GM19025 (cell line): ENCODE measurements at regions not wholly inside any gene's neighbourhood (a gene's known extent, or its start where the extent isn't known, plus 50 kb on each side); places are given as distances from the start of the nearest gene placed in this dataset.
"Not testable (repeated sequence)": the region's sequence is repeated elsewhere in the genome, so short reads cannot be mapped to it uniquely, and the experiment has no call there.

Experiments
- ATAC-seq: cut with Tn5 transposase; IDR thresholded peaks from one replicate; pipeline ENCODE4 v1.9.1; 2021; ENCODE audit warnings: mild to moderate bottlenecking, low read depth, moderate library complexity; ENCODE audit not compliant: unreplicated experiment

- not testable (repeated sequence) for ATAC-seq
Observed at GRCh38 chr11:38601371-38601770, 2003.3 kb upstream of the RAG2 start.

GRCh38 chr11:38598418-38598817, 2000.4 kb upstream of the RAG2 start:
- ATAC-seq = no peak

- not testable (repeated sequence) for ATAC-seq
Observed at GRCh38 chr11:38595359-38596016, 1997.5 kb upstream of the RAG2 start.

- no peak for ATAC-seq
Observed at GRCh38 chr11:38594895-38595294, 1996.9 kb upstream of the RAG2 start.

GRCh38 chr11:38593649-38594048, 1995.6 kb upstream of the RAG2 start:
- no peak for ATAC-seq

- ATAC-seq = no peak
Observed at GRCh38 chr11:38582756-38583155, 1984.7 kb upstream of the RAG2 start.

GRCh38 chr11:38582151-38582550, 1984.1 kb upstream of the RAG2 start:
- ATAC-seq = no peak

- ATAC-seq = no peak
Observed at GRCh38 chr11:38577769-38578168, 1979.7 kb upstream of the RAG2 start.

GRCh38 chr11:38562562-38562961, 1964.5 kb upstream of the RAG2 start:
- ATAC-seq = no peak

- no peak for ATAC-seq
Observed at GRCh38 chr11:38553148-38553547, 1955.1 kb upstream of the RAG2 start.

GRCh38 chr11:38547462-38547861, 1949.4 kb upstream of the RAG2 start:
- ATAC-seq = no peak

GRCh38 chr11:38543986-38544385, 1946.0 kb upstream of the RAG2 start:
- no peak for ATAC-seq

GRCh38 chr11:38543311-38543710, 1945.3 kb upstream of the RAG2 start:
- ATAC-seq = no peak

GRCh38 chr11:38538866-38539680, 1941.0 kb upstream of the RAG2 start:
- no peak for ATAC-seq

- ATAC-seq = no peak
Observed at GRCh38 chr11:38530226-38530625, 1932.2 kb upstream of the RAG2 start.

- ATAC-seq = no peak
Observed at GRCh38 chr11:38524945-38525344, 1926.9 kb upstream of the RAG2 start.

GRCh38 chr11:38517991-38518390, 1920.0 kb upstream of the RAG2 start:
- no peak for ATAC-seq

GRCh38 chr11:38512830-38513229, 1914.8 kb upstream of the RAG2 start:
- not testable (repeated sequence) for ATAC-seq

- no peak for ATAC-seq
Observed at GRCh38 chr11:38510041-38510440, 1912.0 kb upstream of the RAG2 start.

- no peak for ATAC-seq
Observed at GRCh38 chr11:38503876-38504275, 1905.8 kb upstream of the RAG2 start.

- ATAC-seq = no peak
Observed at GRCh38 chr11:38498721-38499120, 1900.7 kb upstream of the RAG2 start.

GRCh38 chr11:38491986-38492385, 1894.0 kb upstream of the RAG2 start:
- ATAC-seq = no peak
